GM21619 (cell line): ENCODE measurements at regions not wholly inside any gene's neighbourhood (a gene's known extent, or its start where the extent isn't known, plus 50 kb on each side); places are given as distances from the start of the nearest gene placed in this dataset.
"Not testable (repeated sequence)": the region's sequence is repeated elsewhere in the genome, so short reads cannot be mapped to it uniquely, and the experiment has no call there.

ENCODE experiments used
- ATAC-seq: cut with Tn5 transposase; IDR thresholded peaks from one replicate; pipeline ENCODE4 v1.9.1; 2021; ENCODE audit not compliant: unreplicated experiment

- ATAC-seq = no peak
These were observed 233.7 kb upstream of the IPO5 start for GRCh38 chr13:97719736-97720135.

- no peak for ATAC-seq
These were observed 232.6 kb upstream of the IPO5 start for GRCh38 chr13:97720896-97721295.

GRCh38 chr13:97723655-97724054, 229.8 kb upstream of the IPO5 start:
- ATAC-seq = no peak

- no peak for ATAC-seq
These were observed 229.0 kb upstream of the IPO5 start for GRCh38 chr13:97724450-97724849.

GRCh38 chr13:97726664-97727280, 226.7 kb upstream of the IPO5 start:
- no peak for ATAC-seq

GRCh38 chr13:97727991-97728390, 225.5 kb upstream of the IPO5 start:
- ATAC-seq = no peak

GRCh38 chr13:97736436-97736835, 217.0 kb upstream of the IPO5 start:
- ATAC-seq = no peak

GRCh38 chr13:97742084-97742483, 211.4 kb upstream of the IPO5 start:
- no peak for ATAC-seq

GRCh38 chr13:97743938-97744337, 209.5 kb upstream of the IPO5 start:
- no peak for ATAC-seq

GRCh38 chr13:97746649-97747048, 206.8 kb upstream of the IPO5 start:
- ATAC-seq = no peak

- no peak for ATAC-seq
These were observed 204.3 kb upstream of the IPO5 start for GRCh38 chr13:97749174-97749573.

- ATAC-seq = no peak
These were observed 202.0 kb upstream of the IPO5 start for GRCh38 chr13:97751477-97751876.

- no peak for ATAC-seq
These were observed 200.4 kb upstream of the IPO5 start for GRCh38 chr13:97752961-97753668.

GRCh38 chr13:97753942-97754670, 199.4 kb upstream of the IPO5 start:
- no peak for ATAC-seq

- no peak for ATAC-seq
These were observed 195.7 kb upstream of the IPO5 start for GRCh38 chr13:97757807-97758206.

- no peak for ATAC-seq
These were observed 195.2 kb upstream of the IPO5 start for GRCh38 chr13:97758317-97758716.

- no peak for ATAC-seq
These were observed 191.5 kb upstream of the IPO5 start for GRCh38 chr13:97761796-97762540.

- ATAC-seq = no peak
These were observed 186.7 kb upstream of the IPO5 start for GRCh38 chr13:97766749-97767148.

GRCh38 chr13:97768134-97768533, 185.3 kb upstream of the IPO5 start:
- no peak for ATAC-seq

GRCh38 chr13:97770231-97770630, 183.2 kb upstream of the IPO5 start:
- not testable (repeated sequence) for ATAC-seq

GRCh38 chr13:97772466-97772865, 181.0 kb upstream of the IPO5 start:
- ATAC-seq = not testable (repeated sequence)
